B cell (primary cell): ENCODE measurements at regions not wholly inside any gene's neighbourhood (a gene's known extent, or its start where the extent isn't known, plus 50 kb on each side); places are given as distances from the start of the nearest gene placed in this dataset.

Experiments used
- EZH2 ChIP-seq: IDR thresholded peaks from 2 replicates; pipeline ENCODE4 v1.6.1; 2012; ENCODE audit warnings: borderline replicate concordance, low read depth, mild to moderate bottlenecking, moderate library complexity, low read length; ENCODE audit not compliant: insufficient read depth, poor library complexity, severe bottlenecking
- TF ChIP-seq, protein P1 (sequence below): fragments of 200-600 bp; IDR thresholded peaks from one replicate; pipeline ENCODE4 v1.8.0; 2022; ENCODE audit warnings: antibody characterized with exemption, mild to moderate bottlenecking

DNA sequence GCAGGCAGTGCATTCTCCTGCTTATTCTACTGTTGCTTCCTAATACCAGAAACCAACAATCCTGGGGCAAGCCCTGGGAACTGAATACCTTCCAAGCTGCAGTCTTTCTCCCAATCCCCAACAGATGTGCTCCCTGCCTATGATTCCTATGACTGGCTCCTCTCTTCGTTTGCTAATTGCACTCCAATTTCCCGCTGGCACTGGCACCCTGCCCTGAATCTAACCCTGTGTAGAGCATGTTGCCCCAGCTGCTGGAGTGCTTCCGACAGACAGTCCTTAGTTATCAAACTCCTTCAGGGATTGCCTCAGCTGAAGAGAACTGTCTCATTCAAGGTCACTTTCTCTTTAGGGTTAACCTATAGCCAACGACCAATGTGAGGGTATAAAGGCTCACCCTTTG is 214.1 kb downstream of the NECTIN3 start:
- TF ChIP-seq, protein P1, sequence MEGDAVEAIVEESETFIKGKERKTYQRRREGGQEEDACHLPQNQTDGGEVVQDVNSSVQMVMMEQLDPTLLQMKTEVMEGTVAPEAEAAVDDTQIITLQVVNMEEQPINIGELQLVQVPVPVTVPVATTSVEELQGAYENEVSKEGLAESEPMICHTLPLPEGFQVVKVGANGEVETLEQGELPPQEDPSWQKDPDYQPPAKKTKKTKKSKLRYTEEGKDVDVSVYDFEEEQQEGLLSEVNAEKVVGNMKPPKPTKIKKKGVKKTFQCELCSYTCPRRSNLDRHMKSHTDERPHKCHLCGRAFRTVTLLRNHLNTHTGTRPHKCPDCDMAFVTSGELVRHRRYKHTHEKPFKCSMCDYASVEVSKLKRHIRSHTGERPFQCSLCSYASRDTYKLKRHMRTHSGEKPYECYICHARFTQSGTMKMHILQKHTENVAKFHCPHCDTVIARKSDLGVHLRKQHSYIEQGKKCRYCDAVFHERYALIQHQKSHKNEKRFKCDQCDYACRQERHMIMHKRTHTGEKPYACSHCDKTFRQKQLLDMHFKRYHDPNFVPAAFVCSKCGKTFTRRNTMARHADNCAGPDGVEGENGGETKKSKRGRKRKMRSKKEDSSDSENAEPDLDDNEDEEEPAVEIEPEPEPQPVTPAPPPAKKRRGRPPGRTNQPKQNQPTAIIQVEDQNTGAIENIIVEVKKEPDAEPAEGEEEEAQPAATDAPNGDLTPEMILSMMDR, result no peak
- TF ChIP-seq EZH2, result no peak
